ENCODE measurements at regions not wholly inside any gene's neighbourhood (a gene's known extent, or its start where the extent isn't known, plus 50 kb on each side); places are given as distances from the start of the nearest gene placed in this dataset.

- ATAC-seq (replicated peaks in 6 of 8) = no peak
- no peak overlapping the region for H3K27ac ChIP-seq
- 0 to 86% (median 62%) methylated on average over 1 to 2 of the region's 2 CpGs for WGBS, 10 experiments
- in situ Hi-C loops (cut with MboI; ENCODE audit: low pct_unique_long_range_greater_than_20kb in 2 of 9, low sequenced_read_pairs in 9 of 9, unreplicated experiment in 9 of 9) = loop anchor here in 1 of 9 experiments (10.0 kb wide), 1 partner anchor 64 kb away; no protein-coding TSS in a partner anchor
- H3K4me1 ChIP-seq (replicated peaks in 1 of 2) = no peaks in the 10 kb centered on the region
- no peak overlapping the region for H3K4me3 ChIP-seq
These were observed 240.6 kb upstream of the CTAGE1 start for GRCh38 chr18:22658318-22658717.

GRCh38 chr18:22663378-22663777 lies 245.7 kb upstream of the CTAGE1 start:
- Histone ChIP-seq H3K27ac (no peak overlapping the region), H3K4me1 (replicated peaks in 1 of 2) (no peaks in the 10 kb centered on the region), H3K4me3 (no peak overlapping the region)
- no peak for ATAC-seq (replicated peaks in 6 of 8)
- in situ Hi-C loops (cut with MboI; ENCODE audit: low pct_unique_long_range_greater_than_20kb in 2 of 9, low sequenced_read_pairs in 9 of 9, unreplicated experiment in 9 of 9) = no loop called here
- 0 to 100% (median 100%) methylated on average over 1 of the region's 1 CpG; no CpG with 5 or more reads in 1 of the 10 experiments for WGBS, 10 experiments

GRCh38 chr18:22666411-22666940 lies 248.8 kb upstream of the CTAGE1 start:
- no peak overlapping the region for H3K4me3 ChIP-seq
- no peak for ATAC-seq (replicated peaks in 6 of 8)
- in situ Hi-C loops (cut with MboI; ENCODE audit: low pct_unique_long_range_greater_than_20kb in 2 of 9, low sequenced_read_pairs in 9 of 9, unreplicated experiment in 9 of 9) = no loop called here

GRCh38 chr18:22667156-22667555 lies 249.4 kb upstream of the CTAGE1 start:
- Histone ChIP-seq H3K4me1 (replicated peaks in 1 of 2) (no peaks in the 10 kb centered on the region), H3K27ac (no peak overlapping the region), H3K4me3 (no peak overlapping the region)
- no peak for ATAC-seq (replicated peaks in 6 of 8)
- in situ Hi-C loops (cut with MboI; ENCODE audit: low pct_unique_long_range_greater_than_20kb in 2 of 9, low sequenced_read_pairs in 9 of 9, unreplicated experiment in 9 of 9) = no loop called here
- 14 to 100% (median 72%) methylated on average over 1 to 3 of the region's 4 CpGs; no CpG with 5 or more reads in 3 of the 10 experiments for WGBS, 10 experiments

More at GRCh38 chr18:22666411-22666940, 248.8 kb upstream of the CTAGE1 start:
- Histone ChIP-seq H3K27ac (no peak overlapping the region), H3K4me1 (replicated peaks in 1 of 2) (no peaks in the 10 kb centered on the region)
- 45 to 100% (median 98%) methylated on average over 1 to 4 of the region's 4 CpGs for WGBS, 10 experiments

- in situ Hi-C loops (cut with MboI; ENCODE audit: low pct_unique_long_range_greater_than_20kb in 2 of 9, low sequenced_read_pairs in 9 of 9, unreplicated experiment in 9 of 9) = no loop called here
- Histone ChIP-seq H3K4me3 (no peak overlapping the region), H3K4me1 (replicated peaks in 1 of 2) (no peaks in the 10 kb centered on the region), H3K27ac (no peak overlapping the region)
- 26 to 93% (median 80%) methylated on average over 1 to 8 of the region's 8 CpGs; no CpG with 5 or more reads in 1 of the 10 experiments for WGBS, 10 experiments
- ATAC-seq (replicated peaks in 6 of 8) = peak in 3 of 8 experiments; percentile 49 to 68 (median 51)
These were observed 250.1 kb upstream of the CTAGE1 start for GRCh38 chr18:22667616-22668422.

- WGBS, 10 experiments = 40 to 100% (median 69%) methylated on average over 1 to 2 of the region's 2 CpGs; no CpG with 5 or more reads in 4 of the 10 experiments
- Histone ChIP-seq H3K27ac (no peak overlapping the region), H3K4me1 (replicated peaks in 1 of 2) (no peaks in the 10 kb centered on the region), H3K4me3 (no peak overlapping the region)
- in situ Hi-C loops (cut with MboI; ENCODE audit: low pct_unique_long_range_greater_than_20kb in 2 of 9, low sequenced_read_pairs in 9 of 9, unreplicated experiment in 9 of 9) = no loop called here
- no peak for ATAC-seq (replicated peaks in 6 of 8)
These were observed 250.8 kb upstream of the CTAGE1 start for GRCh38 chr18:22668496-22668895.

- no peak overlapping the region for H3K4me3 ChIP-seq
- no peak overlapping the region for H3K27ac ChIP-seq
- no peak for ATAC-seq (replicated peaks in 6 of 8)
- in situ Hi-C loops (cut with MboI; ENCODE audit: low pct_unique_long_range_greater_than_20kb in 2 of 9, low sequenced_read_pairs in 9 of 9, unreplicated experiment in 9 of 9) = no loop called here
- WGBS, 10 experiments = 0 to 50% (median 35%) methylated on average over 1 of the region's 1 CpG; no CpG with 5 or more reads in 6 of the 10 experiments
- no peaks in the 10 kb centered on the region for H3K4me1 ChIP-seq (replicated peaks in 1 of 2)
These were observed 253.2 kb upstream of the CTAGE1 start for GRCh38 chr18:22670914-22671313.

- in situ Hi-C loops (cut with MboI; ENCODE audit: low pct_unique_long_range_greater_than_20kb in 2 of 9, low sequenced_read_pairs in 9 of 9, unreplicated experiment in 9 of 9) = no loop called here
- ATAC-seq (replicated peaks in 6 of 8) = no peak
- Histone ChIP-seq H3K4me1 (replicated peaks in 1 of 2) (no peaks in the 10 kb centered on the region), H3K27ac (no peak overlapping the region), H3K4me3 (no peak overlapping the region)
- 0 to 100% (median 62%) methylated on average over 1 to 3 of the region's 3 CpGs for WGBS, 10 experiments
These were observed 255.6 kb upstream of the CTAGE1 start for GRCh38 chr18:22673182-22673862.

GRCh38 chr18:22674272-22674671 lies 256.6 kb upstream of the CTAGE1 start:
- in situ Hi-C loops (cut with MboI; ENCODE audit: low pct_unique_long_range_greater_than_20kb in 2 of 9, low sequenced_read_pairs in 9 of 9, unreplicated experiment in 9 of 9) = no loop called here
- Histone ChIP-seq H3K4me3 (no peak overlapping the region), H3K27ac (no peak overlapping the region), H3K4me1 (replicated peaks in 1 of 2) (no peaks in the 10 kb centered on the region)
- WGBS, 10 experiments = 20 to 91% (median 64%) methylated on average over 2 to 3 of the region's 3 CpGs; no CpG with 5 or more reads in 2 of the 10 experiments
- peak in 3 of 8 experiments; percentile 38 to 57 (median 45) for ATAC-seq (replicated peaks in 6 of 8)

- H3K4me3 ChIP-seq = no peak overlapping the region
- in situ Hi-C loops (cut with MboI; ENCODE audit: low pct_unique_long_range_greater_than_20kb in 2 of 9, low sequenced_read_pairs in 9 of 9, unreplicated experiment in 9 of 9) = no loop called here
- no peak overlapping the region for H3K27ac ChIP-seq
- H3K4me1 ChIP-seq (replicated peaks in 1 of 2) = no peaks in the 10 kb centered on the region
- ATAC-seq (replicated peaks in 6 of 8) = no peak
These were observed 257.3 kb upstream of the CTAGE1 start for GRCh38 chr18:22675006-22675405.

GRCh38 chr18:22676423-22676822 lies 256.7 kb upstream of the RBBP8 start:
- no peaks in the 10 kb centered on the region for H3K4me1 ChIP-seq (replicated peaks in 1 of 2)
- no peak for ATAC-seq (replicated peaks in 6 of 8)
- no peak overlapping the region for H3K27ac ChIP-seq
- WGBS, 10 experiments = 38 to 100% (median 91%) methylated on average over 1 to 2 of the region's 2 CpGs; no CpG with 5 or more reads in 1 of the 10 experiments
- in situ Hi-C loops (cut with MboI; ENCODE audit: low pct_unique_long_range_greater_than_20kb in 2 of 9, low sequenced_read_pairs in 9 of 9, unreplicated experiment in 9 of 9) = no loop called here
- no peak overlapping the region for H3K4me3 ChIP-seq

- ATAC-seq (replicated peaks in 6 of 8) = no peak
- Histone ChIP-seq H3K27ac (no peak overlapping the region), H3K4me3 (no peak overlapping the region), H3K4me1 (replicated peaks in 1 of 2) (no peaks in the 10 kb centered on the region)
- in situ Hi-C loops (cut with MboI; ENCODE audit: low pct_unique_long_range_greater_than_20kb in 2 of 9, low sequenced_read_pairs in 9 of 9, unreplicated experiment in 9 of 9) = no loop called here
- 17 to 100% (median 80%) methylated on average over 1 of the region's 1 CpG; no CpG with 5 or more reads in 1 of the 10 experiments for WGBS, 10 experiments
These were observed 254.6 kb upstream of the RBBP8 start for GRCh38 chr18:22678486-22678885.

- no peak for ATAC-seq (replicated peaks in 6 of 8)
- Histone ChIP-seq H3K27ac (no peak overlapping the region), H3K4me3 (no peak overlapping the region), H3K4me1 (replicated peaks in 1 of 2) (no peaks in the 10 kb centered on the region)
- in situ Hi-C loops (cut with MboI; ENCODE audit: low pct_unique_long_range_greater_than_20kb in 2 of 9, low sequenced_read_pairs in 9 of 9, unreplicated experiment in 9 of 9) = no loop called here
These were observed 252.2 kb upstream of the RBBP8 start for GRCh38 chr18:22680944-22681343.
